ENCODE measurements at regions not wholly inside any gene's neighbourhood (a gene's known extent, or its start where the extent isn't known, plus 50 kb on each side); places are given as distances from the start of the nearest gene placed in this dataset.

DNA sequence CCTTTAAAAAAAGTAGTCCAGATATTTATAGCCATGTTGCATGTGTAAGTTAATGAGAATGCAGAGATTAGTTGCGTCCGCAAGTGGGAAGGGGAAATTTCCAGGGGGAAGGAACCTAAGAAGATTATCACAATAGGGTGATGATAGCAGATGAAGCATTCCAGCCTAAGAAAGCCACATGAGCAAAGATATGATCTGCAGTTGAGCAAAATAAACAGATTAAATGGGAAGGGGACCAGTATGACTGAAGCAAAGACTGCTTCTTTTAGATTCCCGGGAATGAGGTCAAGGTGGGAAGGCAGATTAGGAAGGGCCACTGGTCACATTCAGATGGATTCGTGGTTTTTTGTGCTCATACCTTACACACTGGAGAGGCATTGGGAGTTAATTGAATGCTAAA lies 154.6 kb upstream of the CDH2 start:
- H3K27me3 ChIP-seq (ENCODE audit: insufficient read depth, poor library complexity, severe bottlenecking), result no peaks in the 10 kb centered on the region
- no peak for DNase-seq (ENCODE audit: low read depth in 1 of 2, low spot score in 1 of 2)
- H3K4me3 ChIP-seq (replicated peaks; ENCODE audit: insufficient read depth, low read length), result no peak overlapping the region
- no peak for TF ChIP-seq POLR2AphosphoS5 (IDR thresholded peaks at IDR 0.05; ENCODE audit: low read depth)
- TF ChIP-seq, protein P1, sequence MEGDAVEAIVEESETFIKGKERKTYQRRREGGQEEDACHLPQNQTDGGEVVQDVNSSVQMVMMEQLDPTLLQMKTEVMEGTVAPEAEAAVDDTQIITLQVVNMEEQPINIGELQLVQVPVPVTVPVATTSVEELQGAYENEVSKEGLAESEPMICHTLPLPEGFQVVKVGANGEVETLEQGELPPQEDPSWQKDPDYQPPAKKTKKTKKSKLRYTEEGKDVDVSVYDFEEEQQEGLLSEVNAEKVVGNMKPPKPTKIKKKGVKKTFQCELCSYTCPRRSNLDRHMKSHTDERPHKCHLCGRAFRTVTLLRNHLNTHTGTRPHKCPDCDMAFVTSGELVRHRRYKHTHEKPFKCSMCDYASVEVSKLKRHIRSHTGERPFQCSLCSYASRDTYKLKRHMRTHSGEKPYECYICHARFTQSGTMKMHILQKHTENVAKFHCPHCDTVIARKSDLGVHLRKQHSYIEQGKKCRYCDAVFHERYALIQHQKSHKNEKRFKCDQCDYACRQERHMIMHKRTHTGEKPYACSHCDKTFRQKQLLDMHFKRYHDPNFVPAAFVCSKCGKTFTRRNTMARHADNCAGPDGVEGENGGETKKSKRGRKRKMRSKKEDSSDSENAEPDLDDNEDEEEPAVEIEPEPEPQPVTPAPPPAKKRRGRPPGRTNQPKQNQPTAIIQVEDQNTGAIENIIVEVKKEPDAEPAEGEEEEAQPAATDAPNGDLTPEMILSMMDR (IDR thresholded peaks at IDR 0.05; ENCODE audit: insufficient read depth, low read length), result no peak
- no peak for TF ChIP-seq SPI1 (IDR thresholded peaks at IDR 0.05; ENCODE audit: borderline replicate concordance, low read depth)
- TF ChIP-seq, protein P2, sequence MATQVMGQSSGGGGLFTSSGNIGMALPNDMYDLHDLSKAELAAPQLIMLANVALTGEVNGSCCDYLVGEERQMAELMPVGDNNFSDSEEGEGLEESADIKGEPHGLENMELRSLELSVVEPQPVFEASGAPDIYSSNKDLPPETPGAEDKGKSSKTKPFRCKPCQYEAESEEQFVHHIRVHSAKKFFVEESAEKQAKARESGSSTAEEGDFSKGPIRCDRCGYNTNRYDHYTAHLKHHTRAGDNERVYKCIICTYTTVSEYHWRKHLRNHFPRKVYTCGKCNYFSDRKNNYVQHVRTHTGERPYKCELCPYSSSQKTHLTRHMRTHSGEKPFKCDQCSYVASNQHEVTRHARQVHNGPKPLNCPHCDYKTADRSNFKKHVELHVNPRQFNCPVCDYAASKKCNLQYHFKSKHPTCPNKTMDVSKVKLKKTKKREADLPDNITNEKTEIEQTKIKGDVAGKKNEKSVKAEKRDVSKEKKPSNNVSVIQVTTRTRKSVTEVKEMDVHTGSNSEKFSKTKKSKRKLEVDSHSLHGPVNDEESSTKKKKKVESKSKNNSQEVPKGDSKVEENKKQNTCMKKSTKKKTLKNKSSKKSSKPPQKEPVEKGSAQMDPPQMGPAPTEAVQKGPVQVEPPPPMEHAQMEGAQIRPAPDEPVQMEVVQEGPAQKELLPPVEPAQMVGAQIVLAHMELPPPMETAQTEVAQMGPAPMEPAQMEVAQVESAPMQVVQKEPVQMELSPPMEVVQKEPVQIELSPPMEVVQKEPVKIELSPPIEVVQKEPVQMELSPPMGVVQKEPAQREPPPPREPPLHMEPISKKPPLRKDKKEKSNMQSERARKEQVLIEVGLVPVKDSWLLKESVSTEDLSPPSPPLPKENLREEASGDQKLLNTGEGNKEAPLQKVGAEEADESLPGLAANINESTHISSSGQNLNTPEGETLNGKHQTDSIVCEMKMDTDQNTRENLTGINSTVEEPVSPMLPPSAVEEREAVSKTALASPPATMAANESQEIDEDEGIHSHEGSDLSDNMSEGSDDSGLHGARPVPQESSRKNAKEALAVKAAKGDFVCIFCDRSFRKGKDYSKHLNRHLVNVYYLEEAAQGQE (IDR thresholded peaks at IDR 0.05; ENCODE audit: insufficient replicate concordance, low read depth), result no peak
- no peak for TF ChIP-seq GABPA (IDR thresholded peaks at IDR 0.05; ENCODE audit: low read depth)
- no peak overlapping the region for H3K27ac ChIP-seq (replicated peaks)

DNA sequence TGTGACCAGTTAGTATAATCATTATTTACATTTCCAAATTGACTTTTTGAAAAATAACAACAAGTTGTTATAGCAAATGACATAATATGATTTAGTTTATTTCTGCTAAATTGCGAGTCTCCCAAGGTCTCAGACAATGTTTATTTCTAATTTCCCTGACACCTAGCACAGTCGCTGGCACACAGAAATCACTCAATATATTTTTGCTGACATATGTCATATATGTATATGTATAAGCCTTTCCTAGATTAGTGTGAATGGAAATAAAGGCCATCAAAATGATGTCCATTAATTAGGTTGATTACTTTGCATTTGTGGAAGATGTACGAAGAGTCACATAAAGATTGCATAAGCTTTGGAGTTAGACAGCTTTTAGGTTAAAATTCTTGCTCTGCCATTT lies 136.7 kb upstream of the CDH2 start:
- TF ChIP-seq GABPA (IDR thresholded peaks at IDR 0.05; ENCODE audit: low read depth), result no peak
- TF ChIP-seq, protein P2 (IDR thresholded peaks at IDR 0.05; ENCODE audit: insufficient replicate concordance, low read depth), result no peak
- TF ChIP-seq, protein P1 (IDR thresholded peaks at IDR 0.05; ENCODE audit: insufficient read depth, low read length), result no peak
- no peak for TF ChIP-seq POLR2AphosphoS5 (IDR thresholded peaks at IDR 0.05; ENCODE audit: low read depth)
- TF ChIP-seq SPI1 (IDR thresholded peaks at IDR 0.05; ENCODE audit: borderline replicate concordance, low read depth), result no peak
- DNase-seq (ENCODE audit: low read depth in 1 of 2, low spot score in 1 of 2), result no peak
- H3K27ac ChIP-seq (replicated peaks), result no peak overlapping the region

DNA sequence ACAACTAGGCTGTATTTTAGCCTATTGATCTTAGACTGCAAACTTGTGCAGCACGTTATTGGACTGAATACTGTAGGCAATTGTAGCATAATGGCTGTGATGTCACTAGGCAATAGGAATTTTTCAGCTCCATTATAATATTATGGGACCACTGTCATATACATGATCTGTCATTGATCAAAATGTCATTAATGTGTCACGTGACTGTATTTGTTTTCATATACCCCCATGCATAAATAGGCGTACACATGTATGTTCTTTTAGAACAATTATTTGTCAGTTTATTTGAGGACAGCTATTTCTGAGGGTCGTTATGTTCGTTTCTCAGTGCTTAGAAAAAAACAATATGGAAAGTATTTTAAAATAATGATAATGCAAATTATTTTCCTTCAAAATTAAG lies 111.9 kb upstream of the CDH2 start:
- TF ChIP-seq GABPA (IDR thresholded peaks at IDR 0.05; ENCODE audit: low read depth), result no peak
- TF ChIP-seq, protein P1 (IDR thresholded peaks at IDR 0.05; ENCODE audit: insufficient read depth, low read length), result no peak

More for the DNA sequence above, 136.7 kb upstream of the CDH2 start:
- no peaks in the 10 kb centered on the region for H3K27me3 ChIP-seq (ENCODE audit: insufficient read depth, poor library complexity, severe bottlenecking)
- H3K4me3 ChIP-seq (replicated peaks; ENCODE audit: insufficient read depth, low read length), result no peak overlapping the region

DNA sequence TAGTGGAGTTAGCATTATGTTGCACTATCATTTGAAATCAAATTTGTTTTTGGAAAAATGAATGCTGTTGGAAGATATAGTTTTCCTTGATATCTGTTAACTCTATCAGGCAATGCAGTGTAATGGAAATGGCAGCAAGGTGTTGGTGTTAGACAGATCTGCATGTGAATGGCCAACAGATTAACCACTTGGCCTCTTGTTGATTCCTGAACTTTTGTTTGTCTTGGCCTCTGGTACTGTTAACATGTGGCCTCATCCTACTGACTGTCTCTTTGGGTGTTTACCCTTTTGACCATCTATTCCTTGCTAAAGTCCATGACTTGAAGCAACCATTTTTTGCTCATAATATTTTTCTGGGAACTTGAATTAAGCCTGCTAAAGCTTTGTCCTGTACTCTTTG lies 110.2 kb upstream of the CDH2 start:
- H3K4me3 ChIP-seq (replicated peaks; ENCODE audit: insufficient read depth, low read length), result no peak overlapping the region
- H3K27me3 ChIP-seq (ENCODE audit: insufficient read depth, poor library complexity, severe bottlenecking), result no peaks in the 10 kb centered on the region
- no peak overlapping the region for H3K27ac ChIP-seq (replicated peaks)
- TF ChIP-seq, protein P2 (IDR thresholded peaks at IDR 0.05; ENCODE audit: insufficient replicate concordance, low read depth), result no peak
- TF ChIP-seq, protein P1 (IDR thresholded peaks at IDR 0.05; ENCODE audit: insufficient read depth, low read length), result no peak
- TF ChIP-seq POLR2AphosphoS5 (IDR thresholded peaks at IDR 0.05; ENCODE audit: low read depth) (no peak), SPI1 (IDR thresholded peaks at IDR 0.05; ENCODE audit: borderline replicate concordance, low read depth) (no peak), GABPA (IDR thresholded peaks at IDR 0.05; ENCODE audit: low read depth) (no peak)
- DNase-seq (ENCODE audit: low read depth in 1 of 2, low spot score in 1 of 2), result no peak

More for the DNA sequence above, 111.9 kb upstream of the CDH2 start:
- Histone ChIP-seq H3K27ac (replicated peaks) (no peak overlapping the region), H3K4me3 (replicated peaks; ENCODE audit: insufficient read depth, low read length) (no peak overlapping the region), H3K27me3 (ENCODE audit: insufficient read depth, poor library complexity, severe bottlenecking) (no peaks in the 10 kb centered on the region)
- DNase-seq (ENCODE audit: low read depth in 1 of 2, low spot score in 1 of 2), result no peak
